Thyroid gland (tissue), 4 donors: ENCODE measurements at regions not wholly inside any gene's neighbourhood (a gene's known extent, or its start where the extent isn't known, plus 50 kb on each side); places are given as distances from the start of the nearest gene placed in this dataset.

ENCODE experiments used
- CTCF ChIP-seq, 6 experiments: fragments of 200-600 bp in 3 of 6; fragments of 450-650 bp in 3 of 6; sonication (generic) in 3 of 6; IDR thresholded peaks; one replicate each; pipeline ENCODE4 v1.5.1; 2016 to 2019; ENCODE audit warnings: antibody characterized with exemption in 6 of 6, mild to moderate bottlenecking in 2 of 6, inconsistent platforms in 1 of 6, moderate library complexity in 1 of 6
- POLR2A ChIP-seq, 2 donors: fragments of 450-650 bp; IDR thresholded peaks; one replicate each; pipeline ENCODE4 v1.6.1; 2017; ENCODE audit warnings: antibody characterized with exemption in 2 of 2, mild to moderate bottlenecking in 2 of 2, moderate library complexity in 1 of 2

GRCh38 chr5:58040846-58041245, 419.0 kb downstream of the PLK2 start:
- TF ChIP-seq POLR2A (IDR thresholded peaks at IDR 0.05): no peak
- no peak for TF ChIP-seq CTCF (IDR thresholded peaks at IDR 0.05)
